T1000 (cell line): ENCODE measurements at regions not wholly inside any gene's neighbourhood (a gene's known extent, or its start where the extent isn't known, plus 50 kb on each side); places are given as distances from the start of the nearest gene placed in this dataset.

Experiments used
- DNase-seq: peaks from one replicate; lab custom pipeline; 2025; ENCODE audit warnings: mixed read lengths; lab: John Stamatoyannopoulos, UW

GRCh38 chr11:95306801-95307200 lies 75.8 kb upstream of the SESN3 start:
- DNase-seq = no peak

GRCh38 chr11:95306123-95306522 lies 75.1 kb upstream of the SESN3 start:
- no peak for DNase-seq

GRCh38 chr11:95305705-95306104 lies 74.7 kb upstream of the SESN3 start:
- no peak for DNase-seq

GRCh38 chr11:95304777-95305176 lies 73.8 kb upstream of the SESN3 start:
- no peak for DNase-seq

- no peak for DNase-seq
Measured at GRCh38 chr11:95302211-95302610, 71.2 kb upstream of the SESN3 start.

- no peak for DNase-seq
Measured at GRCh38 chr11:95301474-95301873, 70.5 kb upstream of the SESN3 start.

- no peak for DNase-seq
Measured at GRCh38 chr11:95299078-95299679, 68.2 kb upstream of the SESN3 start.

GRCh38 chr11:95297680-95298452 lies 66.9 kb upstream of the SESN3 start:
- no peak for DNase-seq

- DNase-seq = no peak
Measured at GRCh38 chr11:95296621-95297025, 65.6 kb upstream of the SESN3 start.

GRCh38 chr11:95296165-95296564 lies 65.2 kb upstream of the SESN3 start:
- DNase-seq = no peak

- DNase-seq = no peak
Measured at GRCh38 chr11:95295382-95296149, 64.6 kb upstream of the SESN3 start.

GRCh38 chr11:95294701-95295100 lies 63.7 kb upstream of the SESN3 start:
- DNase-seq = no peak

- no peak for DNase-seq
Measured at GRCh38 chr11:95293116-95293515, 62.1 kb upstream of the SESN3 start.

- no peak for DNase-seq
Measured at GRCh38 chr11:95291946-95292345, 60.9 kb upstream of the SESN3 start.

- DNase-seq = no peak
Measured at GRCh38 chr11:95289378-95290101, 58.5 kb upstream of the SESN3 start.

- no peak for DNase-seq
Measured at GRCh38 chr11:95284057-95285052, 53.4 kb upstream of the SESN3 start.

- DNase-seq = no peak
Measured at GRCh38 chr11:95283650-95284049, 52.6 kb upstream of the SESN3 start.

- no peak for DNase-seq
Measured at GRCh38 chr11:95283146-95283545, 52.1 kb upstream of the SESN3 start.

- DNase-seq = no peak
Measured at GRCh38 chr11:95282291-95282751, 51.3 kb upstream of the SESN3 start.
